ENCODE measurements at regions not wholly inside any gene's neighbourhood (a gene's known extent, or its start where the extent isn't known, plus 50 kb on each side); places are given as distances from the start of the nearest gene placed in this dataset.

- no peak for FAIRE-seq
Measured at GRCh38 chr19:13600091-13600490, 93.8 kb upstream of the CACNA1A start.

DNA sequence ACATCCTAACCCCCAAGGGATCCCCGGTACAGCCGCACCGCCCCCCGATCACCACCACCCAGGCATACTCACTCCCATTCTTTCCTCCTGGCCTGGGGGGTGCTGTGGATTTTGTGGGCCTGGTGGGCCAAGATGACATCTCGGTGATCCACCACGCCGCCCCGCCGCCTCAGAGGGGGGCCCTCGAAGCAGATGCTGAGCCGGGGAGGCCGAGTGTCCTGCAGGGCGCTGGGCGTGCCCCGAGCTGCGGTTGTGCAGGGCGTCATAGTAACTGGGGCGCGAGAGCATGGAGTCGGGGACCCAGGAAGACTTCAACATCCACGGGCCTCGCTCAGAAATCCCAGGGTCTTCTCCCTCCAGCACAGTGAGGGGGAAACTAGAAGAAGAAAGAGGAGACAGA, 93.4 kb upstream of the CACNA1A start:
- no peak for FAIRE-seq

More at GRCh38 chr19:13600091-13600490, 93.8 kb upstream of the CACNA1A start:
- no peak for DNase-seq (ENCODE audit: insufficient read length, low spot score)
- TF ChIP-seq POLR2A (IDR thresholded peaks at IDR 0.05; ENCODE audit: low read depth, low read length): no peak

GRCh38 chr19:13598098-13598497, 91.8 kb upstream of the CACNA1A start:
- DNase-seq (ENCODE audit: insufficient read length, low spot score) (no peak), FAIRE-seq (no peak)
- no peak for TF ChIP-seq POLR2A (IDR thresholded peaks at IDR 0.05; ENCODE audit: low read depth, low read length)

More for the DNA sequence above, 93.4 kb upstream of the CACNA1A start:
- TF ChIP-seq POLR2A (IDR thresholded peaks at IDR 0.05; ENCODE audit: low read depth, low read length): no peak
- no peak for DNase-seq (ENCODE audit: insufficient read length, low spot score)

- DNase-seq (ENCODE audit: insufficient read length, low spot score): peak; percentile 79
- FAIRE-seq: peak; percentile 81
- no peak for TF ChIP-seq POLR2A (IDR thresholded peaks at IDR 0.05; ENCODE audit: low read depth, low read length)
Measured at GRCh38 chr19:13597640-13598039, 91.4 kb upstream of the CACNA1A start.

- DNase-seq (ENCODE audit: insufficient read length, low spot score) (peak; percentile 72), FAIRE-seq (no peak)
- TF ChIP-seq POLR2A (IDR thresholded peaks at IDR 0.05; ENCODE audit: low read depth, low read length): no peak
Measured at GRCh38 chr19:13588957-13589833, 82.9 kb upstream of the CACNA1A start.

- DNase-seq (ENCODE audit: insufficient read length, low spot score) (no peak), FAIRE-seq (no peak)
- TF ChIP-seq POLR2A (IDR thresholded peaks at IDR 0.05; ENCODE audit: low read depth, low read length): no peak
Measured at GRCh38 chr19:13585512-13585911, 79.2 kb upstream of the CACNA1A start.

- FAIRE-seq (no peak), DNase-seq (ENCODE audit: insufficient read length, low spot score) (no peak)
- no peak for TF ChIP-seq POLR2A (IDR thresholded peaks at IDR 0.05; ENCODE audit: low read depth, low read length)
Measured at GRCh38 chr19:13583753-13584152, 77.5 kb upstream of the CACNA1A start.

GRCh38 chr19:13583114-13583513, 76.8 kb upstream of the CACNA1A start:
- no peak for TF ChIP-seq POLR2A (IDR thresholded peaks at IDR 0.05; ENCODE audit: low read depth, low read length)
- FAIRE-seq (no peak), DNase-seq (ENCODE audit: insufficient read length, low spot score) (no peak)

- no peak for TF ChIP-seq POLR2A (IDR thresholded peaks at IDR 0.05; ENCODE audit: low read depth, low read length)
- DNase-seq (ENCODE audit: insufficient read length, low spot score) (no peak), FAIRE-seq (no peak)
Measured at GRCh38 chr19:13581576-13581975, 75.3 kb upstream of the CACNA1A start.

- TF ChIP-seq POLR2A (IDR thresholded peaks at IDR 0.05; ENCODE audit: low read depth, low read length): no peak
- no peak for FAIRE-seq
Measured at GRCh38 chr19:13579388-13580060, 73.2 kb upstream of the CACNA1A start.

GRCh38 chr19:13576726-13577125, 70.4 kb upstream of the CACNA1A start:
- no peak for TF ChIP-seq POLR2A (IDR thresholded peaks at IDR 0.05; ENCODE audit: low read depth, low read length)
- DNase-seq (ENCODE audit: insufficient read length, low spot score) (no peak), FAIRE-seq (no peak)

More at GRCh38 chr19:13579388-13580060, 73.2 kb upstream of the CACNA1A start:
- no peak for DNase-seq (ENCODE audit: insufficient read length, low spot score)

DNA sequence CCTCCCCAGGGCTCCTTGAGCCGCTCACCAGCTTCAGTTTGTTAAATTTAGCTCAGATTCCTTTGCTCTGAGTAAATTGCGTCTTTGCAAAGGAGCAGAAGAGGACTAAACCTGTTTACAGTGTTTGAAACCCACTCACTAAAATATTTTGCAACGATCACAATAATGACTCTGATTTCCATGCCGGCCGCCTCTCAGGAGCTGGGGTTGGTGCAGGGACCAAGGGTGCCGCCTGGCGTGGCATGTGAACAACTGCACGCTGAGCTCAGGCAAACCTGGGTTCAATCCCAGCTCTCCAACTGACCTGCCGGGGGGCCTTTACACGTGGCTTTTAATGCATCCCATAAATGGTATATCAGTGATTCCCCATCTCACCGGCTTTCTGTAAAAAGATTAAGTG, 68.7 kb upstream of the CACNA1A start:
- no peak for TF ChIP-seq POLR2A (IDR thresholded peaks at IDR 0.05; ENCODE audit: low read depth, low read length)
- FAIRE-seq (no peak), DNase-seq (ENCODE audit: insufficient read length, low spot score) (peak; percentile 28)

GRCh38 chr19:13573056-13573667, 66.9 kb upstream of the CACNA1A start:
- TF ChIP-seq POLR2A (IDR thresholded peaks at IDR 0.05; ENCODE audit: low read depth, low read length): no peak
- no peak for FAIRE-seq

DNA sequence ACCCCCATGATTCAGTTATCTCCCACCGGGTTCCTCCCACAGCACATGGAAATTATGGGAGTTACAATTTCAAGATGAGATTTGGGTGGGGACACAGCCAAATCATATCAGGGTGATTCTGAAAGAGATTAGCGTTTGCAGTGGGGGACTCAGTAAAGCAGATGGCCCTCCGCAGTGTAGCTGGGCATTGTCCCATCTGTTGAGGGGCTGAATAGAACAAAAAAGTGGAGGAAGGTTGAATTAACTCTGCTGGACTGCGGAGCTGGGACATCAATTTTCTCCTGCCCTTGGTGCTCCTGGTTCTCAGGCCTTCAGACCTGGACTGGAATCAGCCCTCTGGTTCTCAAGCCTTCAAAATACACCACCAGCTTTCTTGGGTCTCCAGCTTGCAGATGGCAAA, 55.2 kb upstream of the CACNA1A start:
- no peak for FAIRE-seq
- DNase-seq (ENCODE audit: insufficient read length, low spot score): no peak
- no peak for TF ChIP-seq POLR2A (IDR thresholded peaks at IDR 0.05; ENCODE audit: low read depth, low read length)

More at GRCh38 chr19:13573056-13573667, 66.9 kb upstream of the CACNA1A start:
- no peak for DNase-seq (ENCODE audit: insufficient read length, low spot score)
